H9 (cell line): ENCODE measurements at regions not wholly inside any gene's neighbourhood (a gene's known extent, or its start where the extent isn't known, plus 50 kb on each side); places are given as distances from the start of the nearest gene placed in this dataset.
"Not testable (repeated sequence)": the region's sequence is repeated elsewhere in the genome, so short reads cannot be mapped to it uniquely, and the experiment has no call there.

ENCODE experiments used
- DNase-seq: peaks from one replicate; pipeline ENCODE4 v3.0.0-alpha.2; 2017
- H2AFZ ChIP-seq: one replicate; pipeline ENCODE4 v1.6.1; 2013; ENCODE audit warnings: mild to moderate bottlenecking, low read length, control low read depth, moderate library complexity
- H2AK5ac ChIP-seq: 2 replicates; pipeline ENCODE4 v1.6.1; 2013; ENCODE audit warnings: low read length, control low read depth, mixed read lengths; ENCODE audit not compliant: insufficient read length
- H2BK120ac ChIP-seq: one replicate; pipeline ENCODE4 v1.6.1; 2013; ENCODE audit warnings: low read depth, mild to moderate bottlenecking, low read length, control low read depth, inconsistent platforms; ENCODE audit not compliant: poor library complexity, severe bottlenecking
- H2BK12ac ChIP-seq: 2 replicates; pipeline ENCODE4 v1.6.1; 2013; ENCODE audit warnings: low read length, control low read depth, mixed read lengths, low read depth; ENCODE audit not compliant: insufficient read length
- H2BK15ac ChIP-seq: 2 replicates; pipeline ENCODE4 v1.6.1; 2013; ENCODE audit warnings: low read depth, low read length, control low read depth
- H2BK20ac ChIP-seq: one replicate; pipeline ENCODE4 v1.6.1; 2013; ENCODE audit warnings: low read depth, mild to moderate bottlenecking, low read length, control low read depth, inconsistent platforms; ENCODE audit not compliant: poor library complexity, severe bottlenecking
- H2BK5ac ChIP-seq: 2 replicates; pipeline ENCODE4 v1.6.1; 2013; ENCODE audit warnings: low read length, control low read depth, mixed read lengths; ENCODE audit not compliant: insufficient read length
- H3K14ac ChIP-seq: 2 replicates; pipeline ENCODE4 v1.6.1; 2013; ENCODE audit warnings: low read length, control low read depth; ENCODE audit not compliant: insufficient read depth
- H3K18ac ChIP-seq: 2 replicates; pipeline ENCODE4 v1.6.1; 2013; ENCODE audit warnings: low read depth, mild to moderate bottlenecking, mixed read lengths, low read length, control low read depth; ENCODE audit not compliant: insufficient read length
- H3K23ac ChIP-seq: 2 replicates; pipeline ENCODE4 v1.6.1; 2013; ENCODE audit warnings: low read length, control low read depth, mixed read lengths, low read depth; ENCODE audit not compliant: insufficient read length
- H3K23me2 ChIP-seq: 2 replicates; pipeline ENCODE4 v1.6.1; 2013; ENCODE audit warnings: low read depth, mild to moderate bottlenecking, mixed read lengths, low read length, control low read depth; ENCODE audit not compliant: insufficient read length, poor library complexity, severe bottlenecking
- H3K27ac ChIP-seq: 2 replicates; pipeline ENCODE4 v1.5.1; 2013; ENCODE audit warnings: low read length, control low read depth, mixed read lengths, low read depth; ENCODE audit not compliant: insufficient read length
- H3K27me3 ChIP-seq: 2 replicates; pipeline ENCODE4 v1.6.1; 2013; ENCODE audit warnings: low read length, control low read depth, inconsistent platforms; ENCODE audit not compliant: insufficient read depth
- H3K4ac ChIP-seq: 2 replicates; pipeline ENCODE4 v1.6.1; 2013; ENCODE audit warnings: low read depth, mild to moderate bottlenecking, control low read depth, inconsistent platforms, low read length, moderate library complexity
- H3K4me1 ChIP-seq: 2 replicates; pipeline ENCODE4 v1.6.1; 2013; ENCODE audit warnings: low read length, control low read depth, inconsistent platforms; ENCODE audit not compliant: insufficient read depth
- H3K4me2 ChIP-seq: 2 replicates; pipeline ENCODE4 v1.6.1; 2013; ENCODE audit warnings: low read length, control low read depth, mixed read lengths; ENCODE audit not compliant: insufficient read length, insufficient read depth
- H3K56ac ChIP-seq: 2 replicates; pipeline ENCODE4 v1.6.1; 2013; ENCODE audit warnings: low read depth, mild to moderate bottlenecking, mixed read lengths, low read length, control low read depth; ENCODE audit not compliant: insufficient read length
- H3K79me1 ChIP-seq: 2 replicates; pipeline ENCODE4 v1.6.1; 2013; ENCODE audit warnings: low read depth, mild to moderate bottlenecking, moderate library complexity, low read length, control low read depth, inconsistent platforms; ENCODE audit not compliant: insufficient read depth, poor library complexity, severe bottlenecking
- H3K79me2 ChIP-seq: 2 replicates; pipeline ENCODE4 v1.6.1; 2013; ENCODE audit warnings: low read length, control low read depth, inconsistent platforms; ENCODE audit not compliant: insufficient read depth
- H3K9ac ChIP-seq: 2 replicates; pipeline ENCODE4 v1.6.1; 2013; ENCODE audit warnings: low read length, control low read depth, mixed read lengths; ENCODE audit not compliant: insufficient read length; ENCODE audit errors: extremely low read depth
- H3K9me3 ChIP-seq: one replicate; pipeline ENCODE4 v1.6.1; 2013; ENCODE audit warnings: low read depth, low read length, inconsistent platforms; ENCODE audit not compliant: control insufficient read depth
- H3T11ph ChIP-seq: one replicate; pipeline ENCODE4 v1.6.1; 2013; ENCODE audit warnings: mild to moderate bottlenecking, low read length, control low read depth, inconsistent platforms
- H4K20me1 ChIP-seq: one replicate; pipeline ENCODE4 v1.6.1; 2013; ENCODE audit not compliant: control insufficient read depth, insufficient read length, insufficient read depth
- H4K5ac ChIP-seq: 2 replicates; pipeline ENCODE4 v1.6.1; 2013; ENCODE audit warnings: low read depth, mild to moderate bottlenecking, mixed read lengths, low read length, control low read depth; ENCODE audit not compliant: insufficient read length
- H4K8ac ChIP-seq: replicated peaks from 2 replicates; pipeline ENCODE4 v1.6.1; 2013; ENCODE audit warnings: low read length, control low read depth, mixed read lengths, low read depth; ENCODE audit not compliant: insufficient read length
- H4K91ac ChIP-seq: 2 replicates; pipeline ENCODE4 v1.6.1; 2013; ENCODE audit warnings: low read depth, mild to moderate bottlenecking, moderate library complexity, mixed read lengths, low read length, control low read depth; ENCODE audit not compliant: insufficient read length
- H3K27ac Mint-ChIP-seq, 3 experiments: 2 replicates in 2 of 3; 3 replicates in 1 of 3; pipeline ENCODE4 v1.8.0; 2020 to 2021; ENCODE audit warnings: mixed read lengths in 3 of 3, mild to moderate bottlenecking in 1 of 3, moderate library complexity in 1 of 3
- H3K27me3 Mint-ChIP-seq: 2 replicates; pipeline ENCODE4 v1.8.0; 2021; ENCODE audit warnings: low read depth, mild to moderate bottlenecking, moderate library complexity, mixed read lengths
- H3K36me3 Mint-ChIP-seq, 3 experiments: 2 replicates in 2 of 3; 3 replicates in 1 of 3; pipeline ENCODE4 v1.8.0; 2020 to 2021; ENCODE audit warnings: low read depth in 3 of 3, mixed read lengths in 3 of 3; ENCODE audit not compliant: insufficient read depth in 1 of 3
- H3K4me1 Mint-ChIP-seq, 2 experiments: 2 replicates each; pipeline ENCODE4 v1.8.0; 2020; ENCODE audit warnings: mixed read lengths in 2 of 2
- H3K4me3 Mint-ChIP-seq, 2 experiments: 2 replicates in 1 of 2; 3 replicates in 1 of 2; pipeline ENCODE4 v1.8.0; 2020 to 2021; ENCODE audit warnings: mild to moderate bottlenecking in 2 of 2, mixed read lengths in 2 of 2, moderate library complexity in 1 of 2
- H3K9me3 Mint-ChIP-seq, 2 experiments: 2 replicates in 1 of 2; 3 replicates in 1 of 2; pipeline ENCODE4 v1.8.0; 2020; ENCODE audit warnings: mild to moderate bottlenecking in 2 of 2, mixed read lengths in 2 of 2, moderate library complexity in 1 of 2
- CTCF ChIP-seq: fragments of 200-600 bp; sonication (generic); conservative IDR thresholded peaks from 3 replicates; pipeline ENCODE4 v1.8.0; 2021; ENCODE audit warnings: antibody characterized with exemption, mild to moderate bottlenecking
- WGBS: extraction: QIAGEN DNeasy Blood & Tissue Kit; methylation state at CpG from one replicate; pipeline ENCODE4 v1.1.7; 2013; ENCODE audit warnings: missing lambda C conversion rate, low lambda C conversion rate, mixed read lengths; ENCODE audit not compliant: insufficient read length; ENCODE audit errors: extremely low coverage; 5-methylcytosine and 5-hydroxymethylcytosine counted together

- peaks cover 22 to 24% of the 10 kb centered on the region in 2 experiments for H3K9me3 Mint-ChIP-seq
- no peak overlapping the region for H3K23ac ChIP-seq
- no peak overlapping the region for H3T11ph ChIP-seq
- no peak overlapping the region for H2BK5ac ChIP-seq
- H2BK20ac ChIP-seq: no peak overlapping the region
- no peak overlapping the region for H2BK15ac ChIP-seq
- H3K9me3 ChIP-seq: no peaks in the 10 kb centered on the region
- no peak overlapping the region for H4K5ac ChIP-seq
- H4K91ac ChIP-seq: no peak overlapping the region
- no peak overlapping the region for H3K27ac Mint-ChIP-seq
- peaks cover 3% of the 10 kb centered on the region; the same call in 1 of the 2 replicates for H3K27me3 Mint-ChIP-seq
- H3K27me3 ChIP-seq: no peaks in the 10 kb centered on the region
- H3K23me2 ChIP-seq: no peaks in the 10 kb centered on the region
- no peak overlapping the region for H2AFZ ChIP-seq
- no peaks in the 10 kb centered on the region for H3K79me2 ChIP-seq
- H3K27ac ChIP-seq: no peak overlapping the region
- no peak overlapping the region for H3K4me3 Mint-ChIP-seq
- WGBS: no CpG with 5 or more reads among the region's 5 CpGs
- no peaks in the 10 kb centered on the region for H3K4me1 Mint-ChIP-seq
- no peak overlapping the region for H2BK120ac ChIP-seq
- no peak overlapping the region for H3K4ac ChIP-seq
- H3K4me2 ChIP-seq: no peak overlapping the region
- no peak overlapping the region for H4K8ac ChIP-seq
- H3K9ac ChIP-seq: no peak overlapping the region
- TF ChIP-seq CTCF: no peak
- H3K56ac ChIP-seq: no peak overlapping the region
- H3K18ac ChIP-seq: no peak overlapping the region
- H2BK12ac ChIP-seq: no peak overlapping the region
- H3K36me3 Mint-ChIP-seq: peaks cover 12 to 18% (median 15%) of the 10 kb centered on the region in 3 experiments
- no peaks in the 10 kb centered on the region for H4K20me1 ChIP-seq
- H3K14ac ChIP-seq: no peak overlapping the region
- no peak overlapping the region for H2AK5ac ChIP-seq
- H3K79me1 ChIP-seq: no peaks in the 10 kb centered on the region
- H3K4me1 ChIP-seq: no peaks in the 10 kb centered on the region
- DNase-seq: no peak
These were observed 448.9 kb downstream of the NAV3 start for GRCh38 chr12:78279567-78279966.

GRCh38 chr12:78281102-78281501 lies 450.4 kb downstream of the NAV3 start:
- not testable (repeated sequence) for H2BK15ac ChIP-seq, H3K4me2 ChIP-seq, H3K27ac ChIP-seq, H4K20me1 ChIP-seq, H3K27me3 ChIP-seq, H3K9ac ChIP-seq, H2BK20ac ChIP-seq, H3K9me3 ChIP-seq, H2BK5ac ChIP-seq, H2AK5ac ChIP-seq, H3K4me1 ChIP-seq, H3K4me3 Mint-ChIP-seq, H3K56ac ChIP-seq, H3K79me1 ChIP-seq, DNase-seq, H3K27me3 Mint-ChIP-seq, H4K8ac ChIP-seq, H3K18ac ChIP-seq, H2AFZ ChIP-seq, H3K23ac ChIP-seq, H3T11ph ChIP-seq, H3K4ac ChIP-seq, H2BK12ac ChIP-seq, H3K27ac Mint-ChIP-seq, H4K91ac ChIP-seq, H3K79me2 ChIP-seq, H3K14ac ChIP-seq, H3K23me2 ChIP-seq, H2BK120ac ChIP-seq, H4K5ac ChIP-seq, H3K4me1 Mint-ChIP-seq
- WGBS: no CpG with 5 or more reads among the region's 2 CpGs
- Mint-ChIP-seq H3K36me3 (peaks cover 12 to 18% (median 15%) of the 10 kb centered on the region in 3 experiments), H3K9me3 (peaks cover 22 to 24% of the 10 kb centered on the region in 2 experiments)
